ENCODE measurements at regions not wholly inside any gene's neighbourhood (a gene's known extent, or its start where the extent isn't known, plus 50 kb on each side); places are given as distances from the start of the nearest gene placed in this dataset.

- TF ChIP-seq, protein P1, sequence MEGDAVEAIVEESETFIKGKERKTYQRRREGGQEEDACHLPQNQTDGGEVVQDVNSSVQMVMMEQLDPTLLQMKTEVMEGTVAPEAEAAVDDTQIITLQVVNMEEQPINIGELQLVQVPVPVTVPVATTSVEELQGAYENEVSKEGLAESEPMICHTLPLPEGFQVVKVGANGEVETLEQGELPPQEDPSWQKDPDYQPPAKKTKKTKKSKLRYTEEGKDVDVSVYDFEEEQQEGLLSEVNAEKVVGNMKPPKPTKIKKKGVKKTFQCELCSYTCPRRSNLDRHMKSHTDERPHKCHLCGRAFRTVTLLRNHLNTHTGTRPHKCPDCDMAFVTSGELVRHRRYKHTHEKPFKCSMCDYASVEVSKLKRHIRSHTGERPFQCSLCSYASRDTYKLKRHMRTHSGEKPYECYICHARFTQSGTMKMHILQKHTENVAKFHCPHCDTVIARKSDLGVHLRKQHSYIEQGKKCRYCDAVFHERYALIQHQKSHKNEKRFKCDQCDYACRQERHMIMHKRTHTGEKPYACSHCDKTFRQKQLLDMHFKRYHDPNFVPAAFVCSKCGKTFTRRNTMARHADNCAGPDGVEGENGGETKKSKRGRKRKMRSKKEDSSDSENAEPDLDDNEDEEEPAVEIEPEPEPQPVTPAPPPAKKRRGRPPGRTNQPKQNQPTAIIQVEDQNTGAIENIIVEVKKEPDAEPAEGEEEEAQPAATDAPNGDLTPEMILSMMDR (IDR thresholded peaks at IDR 0.05): no peak
- no peak for TF ChIP-seq POLR2AphosphoS5 (IDR thresholded peaks at IDR 0.05; ENCODE audit: insufficient read depth in 1 of 2, low read depth in 1 of 2)
Measured at GRCh38 chr11:116515664-116516184, 257.1 kb downstream of the BUD13 start.
